Right lung (tissue), 2 donors: ENCODE measurements at regions not wholly inside any gene's neighbourhood (a gene's known extent, or its start where the extent isn't known, plus 50 kb on each side); places are given as distances from the start of the nearest gene placed in this dataset.
"Not testable (repeated sequence)": the region's sequence is repeated elsewhere in the genome, so short reads cannot be mapped to it uniquely, and the experiment has no call there.

Experiments
- DNase-seq, 2 donors: peaks; one replicate each; pipeline ENCODE4 v3.0.0-alpha.2; 2013

DNA sequence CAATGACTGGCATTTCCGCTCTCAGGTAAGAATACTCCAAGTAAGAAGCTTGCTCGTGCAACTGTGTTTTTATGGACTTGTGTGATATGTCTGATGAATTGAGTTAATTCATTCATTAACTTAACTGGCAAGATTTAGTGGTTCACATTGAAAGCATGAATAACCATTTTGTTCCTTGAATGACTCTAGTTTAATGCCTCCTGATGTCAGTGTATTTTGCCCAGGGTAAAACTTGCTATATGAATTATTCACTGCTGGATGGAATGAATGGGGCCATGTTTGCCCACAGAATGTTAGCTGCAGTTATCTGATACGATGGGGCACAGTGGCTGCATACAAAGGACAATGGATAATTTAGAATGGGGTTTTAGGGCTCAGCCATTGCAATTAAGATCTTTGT lies 124.1 kb downstream of the ZNF365 start:
- DNase-seq, result no peak

DNA sequence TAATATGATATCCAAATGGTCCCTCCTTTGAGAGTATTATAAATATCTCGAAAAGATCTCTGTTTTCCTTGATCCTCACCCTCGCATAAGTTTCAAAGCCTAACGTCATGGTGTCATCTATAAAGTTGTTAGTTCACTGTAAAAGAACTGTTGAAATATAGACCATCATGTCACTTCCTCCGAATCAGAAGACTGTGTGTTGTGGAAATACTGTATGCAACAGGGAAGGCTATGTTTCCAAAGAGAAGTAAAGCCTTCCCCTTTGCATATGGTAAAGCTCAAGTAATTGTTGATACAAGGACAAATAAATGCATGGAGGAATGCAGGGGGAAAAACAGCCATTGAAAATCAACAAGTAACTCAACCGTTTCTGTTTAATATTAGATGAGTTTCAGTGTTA lies 125.9 kb downstream of the ZNF365 start:
- DNase-seq, result not testable (repeated sequence)

- DNase-seq, result no peak
Measured at GRCh38 chr10:62501547-62501946, 127.4 kb downstream of the ZNF365 start.

GRCh38 chr10:62502995-62503613 lies 128.9 kb downstream of the ZNF365 start:
- no peak for DNase-seq

- DNase-seq, result no peak
Measured at GRCh38 chr10:62503872-62504271, 129.7 kb downstream of the ZNF365 start.

DNA sequence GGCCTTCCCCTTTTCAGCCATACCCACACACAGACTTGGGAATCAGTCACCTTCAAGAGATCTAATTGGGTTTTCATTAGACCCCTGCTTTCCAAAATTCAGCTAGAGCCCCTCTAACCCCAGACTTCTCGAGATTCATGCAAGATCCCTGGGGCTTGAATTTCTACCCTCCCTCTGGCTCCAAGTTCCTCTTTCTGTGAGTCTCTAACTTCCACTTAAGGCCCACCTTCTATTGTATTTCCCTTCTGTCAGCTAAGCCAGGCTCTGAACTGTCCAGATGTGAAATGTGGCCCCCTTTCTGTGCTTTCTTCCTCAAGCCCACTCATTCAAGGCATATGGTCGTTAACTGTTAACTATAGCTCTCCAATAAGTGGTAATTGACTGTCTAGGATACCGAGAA lies 132.2 kb downstream of the ZNF365 start:
- DNase-seq, result no peak

DNA sequence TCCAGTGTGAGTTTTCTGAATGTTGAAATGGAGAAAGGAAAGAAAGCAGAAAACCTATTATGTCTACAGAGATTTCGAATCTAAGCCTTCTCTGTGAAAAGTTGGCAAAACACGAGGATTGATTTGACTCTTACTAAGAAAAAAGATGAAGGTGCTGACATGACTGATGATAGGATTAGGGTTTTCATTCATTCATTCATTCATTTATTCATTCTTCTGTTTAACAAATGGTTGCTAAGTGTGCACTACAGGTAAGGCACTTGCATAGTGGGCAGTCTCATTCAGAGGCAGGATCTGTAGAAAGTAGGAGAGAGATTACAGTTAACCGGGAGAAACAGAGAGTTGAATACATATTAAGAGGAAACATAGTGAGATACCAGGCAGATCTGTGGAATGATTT lies 137.1 kb downstream of the ZNF365 start:
- DNase-seq, result no peak

DNA sequence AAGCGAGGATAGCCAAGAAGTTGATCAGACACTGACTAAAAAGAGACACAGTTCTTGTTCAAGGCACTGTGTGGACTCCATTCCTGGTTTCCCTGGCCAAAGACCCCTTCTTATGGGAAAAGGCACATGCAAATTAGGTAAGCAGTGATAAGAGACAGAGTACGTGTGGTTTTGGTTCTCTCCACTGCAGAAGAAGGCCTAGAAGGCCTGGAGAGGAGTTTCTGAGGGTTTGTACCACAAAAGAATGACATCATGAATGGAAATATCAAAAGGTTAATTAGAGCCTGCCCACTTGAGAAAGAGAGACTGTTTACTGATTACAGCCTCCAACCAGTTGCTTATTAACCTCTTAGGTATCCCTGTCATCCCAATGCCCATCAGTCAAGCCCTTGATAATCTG lies 137.5 kb downstream of the ZNF365 start:
- no peak for DNase-seq

GRCh38 chr10:62512732-62513475 lies 138.7 kb downstream of the ZNF365 start:
- no peak for DNase-seq

DNA sequence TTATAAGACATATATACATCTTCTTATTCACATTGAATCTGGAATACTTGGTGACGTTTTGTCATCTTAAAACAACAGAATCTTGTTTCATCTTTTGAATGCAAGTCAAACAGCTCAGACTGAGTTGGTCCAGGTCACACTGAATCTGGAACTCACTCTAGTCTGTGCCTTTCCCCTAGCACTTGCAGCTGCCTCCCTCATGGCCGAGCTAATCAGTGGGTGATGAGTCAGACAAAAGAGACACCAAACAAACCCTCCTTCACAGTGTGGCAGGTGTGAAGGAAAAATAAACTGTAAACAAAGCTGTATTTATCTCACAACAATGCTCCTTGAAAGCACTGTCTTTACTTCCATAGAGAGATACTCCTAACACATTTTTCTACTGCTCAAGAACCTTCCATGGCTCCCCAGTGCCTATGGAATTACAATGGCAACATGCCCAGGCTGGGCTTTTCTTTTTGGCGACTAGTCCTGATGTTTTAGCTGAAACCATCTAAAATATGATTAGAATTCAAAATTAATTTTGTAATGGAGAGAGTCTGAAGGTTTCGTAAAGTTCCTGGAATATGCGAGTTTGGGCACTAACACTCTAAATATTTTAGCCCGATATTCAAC lies 140.0 kb downstream of the ZNF365 start:
- DNase-seq, result no peak

DNA sequence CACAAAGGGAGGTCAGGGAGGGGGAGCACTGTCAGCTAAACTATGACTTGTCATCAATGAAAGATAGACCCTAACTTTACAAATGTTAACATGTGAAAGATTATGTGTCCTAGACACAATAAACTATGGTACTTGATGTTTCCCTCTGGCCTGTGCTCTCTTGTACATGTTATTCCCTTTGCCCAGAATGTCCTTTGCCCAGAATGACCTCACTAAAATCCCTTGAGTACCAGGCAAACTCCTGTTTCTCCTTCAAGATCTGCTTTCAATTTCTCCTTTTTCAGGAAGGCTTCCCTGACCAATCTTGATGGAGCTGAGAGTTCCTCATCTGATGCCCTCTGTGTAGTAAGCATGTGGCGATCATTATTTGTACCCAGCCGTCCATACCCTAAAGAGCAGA lies 143.1 kb downstream of the ZNF365 start:
- DNase-seq, result no peak

DNA sequence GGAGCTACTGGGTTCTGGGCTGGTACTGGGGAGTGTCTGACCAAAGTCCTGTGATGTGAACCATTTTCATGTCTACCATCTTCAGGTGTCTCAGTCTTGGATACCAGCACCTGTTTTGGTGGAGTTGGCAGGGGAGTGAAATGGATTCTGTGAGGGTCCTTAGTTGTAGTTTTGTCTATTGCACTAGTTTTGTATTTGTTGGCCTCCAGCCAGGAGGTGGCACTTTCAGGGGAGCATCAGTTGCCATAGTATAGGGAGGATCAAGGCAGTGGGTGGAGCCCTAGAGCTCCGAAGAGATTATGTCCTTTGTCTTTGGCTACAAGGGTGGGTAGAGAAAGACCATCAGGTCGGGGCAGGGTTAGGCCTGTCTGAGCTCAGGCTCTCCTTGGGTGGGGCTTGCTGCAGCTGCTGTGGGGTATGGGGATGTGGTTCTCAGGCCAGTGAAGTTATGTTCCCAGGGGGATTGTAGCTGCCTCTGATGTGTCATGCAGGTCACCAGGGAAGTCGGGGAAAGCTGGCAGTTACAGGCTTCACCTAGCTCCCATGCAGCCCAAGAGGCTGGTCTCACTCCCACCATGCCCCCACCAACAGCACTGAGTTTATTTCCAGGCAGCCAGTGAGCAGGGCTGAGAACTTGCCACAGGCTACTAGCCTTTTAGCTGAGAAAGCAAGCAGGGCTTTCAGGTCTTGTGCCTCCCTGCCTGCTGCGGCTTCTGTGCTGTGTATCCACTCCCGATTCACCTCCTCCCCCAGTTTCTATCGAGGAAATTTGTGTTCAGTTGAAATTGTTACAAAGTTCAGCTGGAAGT lies 153.1 kb downstream of the ZNF365 start:
- DNase-seq, result no peak

GRCh38 chr10:62528441-62528840 lies 154.3 kb downstream of the ZNF365 start:
- no peak for DNase-seq

DNA sequence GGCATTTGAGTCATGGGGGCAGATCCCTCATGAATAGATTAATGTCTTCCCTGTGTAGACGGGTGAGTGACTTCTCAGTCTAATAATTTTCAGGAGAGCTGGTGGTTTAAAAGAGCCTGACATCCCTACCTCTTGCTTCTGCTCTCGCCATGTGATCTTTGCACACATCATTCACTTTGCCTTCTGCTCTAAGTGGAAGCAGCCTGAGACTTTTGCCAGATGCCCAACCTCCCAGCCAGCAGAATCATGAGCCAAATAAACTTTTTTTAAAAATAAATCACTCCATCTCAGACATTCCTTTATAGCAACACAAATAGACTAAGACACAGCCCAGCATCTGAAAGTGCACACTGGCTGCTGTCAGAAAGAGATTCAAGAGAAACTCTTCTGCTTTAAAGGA lies 155.2 kb downstream of the ZNF365 start:
- no peak for DNase-seq

DNA sequence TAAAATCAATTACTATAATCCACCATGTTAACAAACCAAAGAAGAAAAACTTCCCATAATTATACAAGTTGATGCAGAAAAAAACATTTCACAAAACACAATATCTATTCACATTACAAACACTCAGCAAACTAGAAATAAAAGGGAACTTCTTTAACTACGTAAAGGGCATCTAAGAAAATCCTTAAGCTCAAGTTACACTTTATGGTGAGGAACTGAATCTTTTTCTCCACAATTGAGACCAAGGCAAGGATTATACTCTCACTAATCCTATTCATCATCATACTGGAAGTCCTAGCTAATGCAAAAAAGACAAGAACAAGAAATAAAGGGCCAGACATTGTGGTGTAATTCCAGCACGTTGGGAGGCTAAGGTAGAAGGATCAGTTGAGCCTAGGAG lies 159.9 kb downstream of the ZNF365 start:
- no peak for DNase-seq

DNA sequence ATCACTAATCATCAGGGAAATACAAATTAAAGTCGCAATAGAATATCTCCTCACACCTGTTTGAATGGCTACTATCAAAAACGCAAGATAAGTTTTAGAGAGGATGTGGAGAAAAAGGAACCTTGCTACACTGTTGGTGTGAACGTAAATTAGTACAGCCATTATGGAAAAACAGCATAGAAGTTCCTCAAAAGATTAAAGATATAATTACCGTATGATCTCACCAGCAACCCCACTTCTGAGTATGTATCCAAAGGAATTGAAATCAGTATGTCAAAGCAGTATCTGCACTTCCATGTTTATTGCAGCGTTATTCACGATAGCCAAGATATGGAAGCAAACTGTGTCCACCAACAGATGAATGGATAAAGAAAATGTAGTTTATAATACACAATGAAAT lies 164.4 kb downstream of the ZNF365 start:
- DNase-seq, result no peak

DNA sequence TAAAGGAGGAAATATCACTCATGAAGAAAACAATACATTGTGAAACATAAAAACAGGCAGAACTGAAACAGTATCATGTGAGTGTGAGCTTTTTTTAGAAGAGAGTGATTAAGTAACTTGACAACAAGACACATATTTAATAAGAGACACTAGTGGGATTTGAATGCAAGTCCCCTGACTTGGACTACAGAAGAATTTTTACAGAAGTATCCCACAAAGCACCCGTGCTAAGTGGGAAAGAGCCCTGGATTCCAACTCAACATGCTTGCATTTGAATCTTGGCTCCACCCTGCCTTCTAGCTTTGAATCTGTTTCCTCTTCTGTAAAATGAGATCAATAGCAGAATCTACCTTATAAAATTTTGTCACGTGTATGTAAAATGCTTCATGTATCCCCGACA lies 166.2 kb downstream of the ZNF365 start:
- DNase-seq, result no peak

DNA sequence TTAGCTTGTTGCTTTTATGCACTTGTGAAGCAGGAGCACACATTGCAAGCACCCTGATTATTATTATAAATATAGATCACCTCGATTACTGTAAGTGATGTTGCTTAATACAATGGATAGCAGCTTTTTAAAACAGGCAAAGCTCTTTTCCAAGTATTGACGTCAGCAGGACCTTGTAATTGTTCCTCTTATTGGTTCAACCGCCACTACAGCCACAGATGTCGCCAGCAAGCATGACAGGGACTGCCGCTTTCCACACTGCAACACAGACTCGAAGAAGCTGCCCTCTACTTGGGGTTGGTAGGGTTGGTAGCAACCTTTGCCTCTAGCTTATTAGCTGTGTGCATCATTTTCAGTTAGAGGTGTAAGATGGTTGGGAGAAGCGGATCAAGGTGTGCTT lies 167.6 kb downstream of the ZNF365 start:
- no peak for DNase-seq

DNA sequence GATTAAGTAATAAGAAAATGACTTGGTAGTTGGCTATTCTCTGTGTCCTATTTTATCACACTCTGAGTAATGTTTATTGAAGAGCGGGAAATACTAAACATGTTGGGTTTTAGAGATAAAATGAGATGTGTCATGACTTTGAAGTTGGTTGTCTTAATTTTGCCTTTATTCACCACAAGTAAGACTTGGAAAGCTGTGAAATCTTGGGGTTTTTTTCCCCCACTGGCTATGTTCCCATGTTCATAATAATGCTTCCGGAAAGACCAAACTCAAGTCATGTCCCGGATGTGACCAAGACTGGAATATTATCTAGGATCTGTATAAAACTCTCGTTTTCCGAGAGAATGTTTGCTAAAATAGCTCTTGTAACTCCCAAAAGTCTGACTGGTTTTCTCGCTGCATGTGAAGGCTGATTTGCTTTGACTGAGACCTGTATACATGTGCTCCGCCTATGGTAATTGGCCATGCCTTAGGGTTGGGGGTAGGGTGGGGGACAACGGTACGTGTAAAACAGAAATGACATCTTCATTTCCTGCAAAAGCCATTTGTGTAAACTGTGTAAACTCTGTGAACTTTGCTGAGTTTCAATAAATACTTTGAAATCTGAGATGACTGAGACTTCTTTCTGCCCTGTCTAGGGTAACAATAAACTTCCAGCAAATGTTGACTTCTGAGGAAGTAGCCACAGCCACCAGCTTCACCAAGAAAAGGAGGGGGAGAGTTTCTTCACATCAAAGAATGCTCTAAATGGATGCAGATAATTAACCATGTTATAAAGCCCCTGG lies 169.6 kb downstream of the ZNF365 start:
- DNase-seq, result no peak

DNA sequence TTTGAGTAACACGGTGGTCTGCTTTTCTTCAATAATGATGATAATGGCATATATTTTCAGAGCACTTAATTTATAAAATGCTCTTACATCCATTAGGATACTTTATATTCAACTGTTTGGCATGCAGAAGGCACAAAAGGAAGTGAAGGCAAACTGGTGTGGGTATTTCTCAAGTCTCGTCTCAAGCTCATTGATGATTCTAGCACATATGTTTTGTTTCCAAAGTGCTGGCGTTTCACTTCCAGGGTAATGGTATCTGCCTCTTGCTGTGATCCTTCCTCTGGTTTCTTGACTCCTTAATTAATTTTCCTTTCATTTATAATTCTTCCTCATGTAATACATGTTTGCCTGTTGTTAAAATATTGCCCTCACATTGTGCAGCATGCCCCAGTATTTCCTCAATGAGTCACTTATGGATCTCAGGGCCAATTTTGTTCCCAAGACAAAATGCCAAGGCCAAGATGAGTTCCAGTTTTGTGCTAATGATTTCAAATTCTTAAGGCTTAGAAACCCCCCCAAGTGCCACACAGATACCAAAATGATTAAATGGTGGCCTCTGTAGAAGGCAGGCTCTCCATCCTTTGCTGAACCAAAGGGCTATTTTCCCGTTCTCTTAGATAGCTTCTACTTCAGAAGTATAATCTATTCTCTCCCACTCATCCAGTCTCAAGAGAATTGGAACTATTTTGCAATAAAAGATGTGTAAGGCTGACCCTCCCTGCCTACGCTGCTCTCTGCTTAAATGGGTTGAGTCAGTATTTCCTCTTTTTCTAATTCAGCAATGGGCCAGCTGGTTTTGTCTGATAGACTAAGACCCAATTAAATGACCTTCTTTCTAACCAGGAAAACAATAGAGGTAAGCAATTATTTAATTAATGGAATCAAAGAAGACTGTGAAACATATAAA lies 171.2 kb downstream of the ZNF365 start:
- DNase-seq, result no peak

- no peak for DNase-seq
Measured at GRCh38 chr10:62548686-62549085, 174.5 kb downstream of the ZNF365 start.
